Cardiac muscle cell (in vitro differentiated cells and primary cell): ENCODE measurements at regions not wholly inside any gene's neighbourhood (a gene's known extent, or its start where the extent isn't known, plus 50 kb on each side); places are given as distances from the start of the nearest gene placed in this dataset.
"Not testable (repeated sequence)": the region's sequence is repeated elsewhere in the genome, so short reads cannot be mapped to it uniquely, and the experiment has no call there.

Experiments
- DNase-seq, 2 donors: peaks; one replicate each; pipeline versions ENCODE4 v3.0.0 to v3.0.0-alpha.2; 2010 to 2017; ENCODE audit warnings: low read depth in 1 of 2, low spot score in 1 of 2
- H3K27ac ChIP-seq: fragments of 200-600 bp; sonication (generic); 2 replicates; pipeline ENCODE4 v1.5.1; 2016
- H3K27me3 ChIP-seq: fragments of 200-600 bp; sonication (generic); 2 replicates; pipeline ENCODE4 v1.6.0; 2016; ENCODE audit warnings: control low read depth
- H3K36me3 ChIP-seq: fragments of 200-600 bp; sonication (generic); 2 replicates; pipeline ENCODE4 v1.5.1; 2016; ENCODE audit warnings: control low read depth
- H3K4me1 ChIP-seq: fragments of 200-600 bp; sonication (generic); 2 replicates; pipeline ENCODE4 v1.8.1; 2017; ENCODE audit warnings: low read depth, mild to moderate bottlenecking, mixed run types
- H3K4me3 ChIP-seq: fragments of 200-600 bp; sonication (generic); 2 replicates; pipeline ENCODE4 v1.5.1; 2016; ENCODE audit warnings: mild to moderate bottlenecking
- H3K9me3 ChIP-seq: fragments of 200-600 bp; sonication (generic); 2 replicates; pipeline ENCODE4 v1.5.1; 2017; ENCODE audit warnings: low read depth, mild to moderate bottlenecking, control low read depth
- CTCF ChIP-seq: IDR thresholded peaks from 2 replicates; pipeline ENCODE4 v1.5.1; 2012; ENCODE audit warnings: low read depth, mild to moderate bottlenecking, low read length

GRCh38 chr2:52345082-52345481 is 1313.2 kb upstream of the NRXN1 start:
- no peaks in the 10 kb centered on the region for H3K27me3 ChIP-seq
- H3K36me3 ChIP-seq, result no peaks in the 10 kb centered on the region
- no peak overlapping the region for H3K4me3 ChIP-seq
- no peak for DNase-seq
- no peak overlapping the region for H3K27ac ChIP-seq
- H3K4me1 ChIP-seq, result peaks cover 33% of the 10 kb centered on the region
- no peak for TF ChIP-seq CTCF
- no peaks in the 10 kb centered on the region for H3K9me3 ChIP-seq

- Histone ChIP-seq H3K4me1 (peaks cover 41% of the 10 kb centered on the region), H3K9me3 (no peaks in the 10 kb centered on the region), H3K27me3 (no peaks in the 10 kb centered on the region), H3K4me3 (no peak overlapping the region), H3K27ac (no peak overlapping the region), H3K36me3 (no peaks in the 10 kb centered on the region)
- TF ChIP-seq CTCF, result no peak
- no peak for DNase-seq
Observed at GRCh38 chr2:52343706-52344266, 1311.9 kb upstream of the NRXN1 start.

GRCh38 chr2:52343010-52343409 is 1311.1 kb upstream of the NRXN1 start:
- no peak for TF ChIP-seq CTCF
- H3K36me3 ChIP-seq, result no peaks in the 10 kb centered on the region
- no peak for DNase-seq
- H3K27me3 ChIP-seq, result no peaks in the 10 kb centered on the region
- H3K9me3 ChIP-seq, result no peaks in the 10 kb centered on the region
- peaks cover 45% of the 10 kb centered on the region for H3K4me1 ChIP-seq
- no peak overlapping the region for H3K4me3 ChIP-seq
- H3K27ac ChIP-seq, result no peak overlapping the region

DNA sequence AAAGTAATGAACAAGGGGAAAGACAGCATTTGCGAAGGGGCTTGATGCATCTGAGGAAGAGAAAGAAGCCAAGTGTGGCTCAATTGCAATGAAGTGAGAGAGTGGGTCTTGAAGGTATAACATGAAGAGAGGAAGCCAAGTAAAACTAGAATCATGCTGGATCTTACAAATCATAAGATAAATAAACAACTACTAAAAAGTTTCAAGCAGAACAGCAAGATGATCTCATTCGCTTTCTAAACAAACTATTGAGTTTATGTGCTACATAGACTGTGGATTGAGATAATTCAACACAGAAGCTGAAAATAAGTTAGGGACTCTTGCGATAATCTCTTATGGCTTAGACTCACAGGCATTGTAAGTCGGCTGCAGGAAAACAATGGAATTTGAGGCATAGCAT is 1310.5 kb upstream of the NRXN1 start:
- H3K36me3 ChIP-seq, result no peaks in the 10 kb centered on the region
- H3K4me3 ChIP-seq, result no peak overlapping the region
- H3K27ac ChIP-seq, result no peak overlapping the region
- H3K9me3 ChIP-seq, result no peaks in the 10 kb centered on the region
- no peak for TF ChIP-seq CTCF
- no peak for DNase-seq
- no peaks in the 10 kb centered on the region for H3K27me3 ChIP-seq
- peaks cover 45% of the 10 kb centered on the region for H3K4me1 ChIP-seq

DNA sequence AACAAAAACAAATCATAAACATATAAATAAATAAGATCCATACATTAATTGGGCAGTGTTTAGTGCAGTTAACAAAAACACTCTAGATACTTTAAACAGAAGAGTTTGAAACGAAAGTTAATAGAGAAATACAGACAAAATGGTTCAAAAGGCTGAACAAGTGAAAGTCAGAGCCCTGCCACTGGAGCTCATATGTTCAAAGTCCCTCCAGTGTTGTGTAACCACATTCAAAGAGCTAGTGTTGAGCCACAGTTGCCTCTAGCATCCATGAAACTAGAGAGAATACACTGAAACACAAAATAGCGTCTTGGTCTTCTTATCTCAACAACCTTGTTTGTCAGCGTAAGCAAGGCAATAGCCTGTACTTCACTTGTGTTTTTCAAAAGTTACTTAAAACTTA is 1309.8 kb upstream of the NRXN1 start:
- no peak for DNase-seq
- TF ChIP-seq CTCF, result no peak
- Histone ChIP-seq H3K9me3 (no peaks in the 10 kb centered on the region), H3K27me3 (no peaks in the 10 kb centered on the region), H3K27ac (no peak overlapping the region), H3K4me1 (peaks cover 45% of the 10 kb centered on the region), H3K36me3 (no peaks in the 10 kb centered on the region), H3K4me3 (no peak overlapping the region)

- Histone ChIP-seq H3K36me3 (no peaks in the 10 kb centered on the region), H3K4me3 (no peak overlapping the region), H3K4me1 (peaks cover 40% of the 10 kb centered on the region), H3K9me3 (no peaks in the 10 kb centered on the region), H3K27me3 (no peaks in the 10 kb centered on the region), H3K27ac (no peak overlapping the region)
- no peak for TF ChIP-seq CTCF
- DNase-seq, result peak in 1 of 2 donors; percentile 49
Observed at GRCh38 chr2:52340171-52340570, 1308.2 kb upstream of the NRXN1 start.

GRCh38 chr2:52337786-52338185 is 1305.9 kb upstream of the NRXN1 start:
- H3K27ac ChIP-seq, DNase-seq: not testable (repeated sequence)
- H3K4me1 ChIP-seq, result peaks cover 22% of the 10 kb centered on the region

More at GRCh38 chr2:52337786-52338185, 1305.9 kb upstream of the NRXN1 start:
- not testable (repeated sequence) for H3K9me3 ChIP-seq, H3K36me3 ChIP-seq, H3K27me3 ChIP-seq, H3K4me3 ChIP-seq
